Endothelial cell of umbilical vein (primary cell): ENCODE measurements at regions not wholly inside any gene's neighbourhood (a gene's known extent, or its start where the extent isn't known, plus 50 kb on each side); places are given as distances from the start of the nearest gene placed in this dataset.

ENCODE experiments used
- CTCF ChIP-seq, 2 donors: IDR thresholded peaks; 1 replicate in 1 of 2; 2 replicates in 1 of 2; pipeline ENCODE4 v1.5.1; 2011; ENCODE audit warnings: low read length in 2 of 2, mild to moderate bottlenecking in 2 of 2, moderate library complexity in 2 of 2, control low read depth in 1 of 2, inconsistent platforms in 1 of 2, low read depth in 1 of 2; ENCODE audit not compliant: insufficient read depth in 1 of 2; ENCODE audit errors: extremely low read depth in 1 of 2
- EZH2 ChIP-seq: IDR thresholded peaks from 2 replicates; pipeline ENCODE4 v1.6.1; 2012; ENCODE audit warnings: borderline replicate concordance, low read depth, mild to moderate bottlenecking, moderate library complexity, low read length, inconsistent platforms; ENCODE audit not compliant: severe bottlenecking
- FOS ChIP-seq: IDR thresholded peaks from 2 replicates; pipeline ENCODE4 v1.6.1; 2011; ENCODE audit warnings: mild to moderate bottlenecking, low read length, moderate library complexity, borderline replicate concordance; ENCODE audit not compliant: insufficient read depth
- JUN ChIP-seq: IDR thresholded peaks from 2 replicates; pipeline ENCODE4 v1.6.1; 2011; ENCODE audit warnings: borderline replicate concordance, low read depth; ENCODE audit not compliant: insufficient read length, insufficient read depth
- MYC ChIP-seq: IDR thresholded peaks from one replicate; pipeline ENCODE4 v1.6.1; 2011; ENCODE audit warnings: mild to moderate bottlenecking, low read depth, low read length
- POLR2A ChIP-seq: IDR thresholded peaks from 2 replicates; pipeline ENCODE4 v1.6.1; 2012; ENCODE audit warnings: low read depth, mild to moderate bottlenecking, control low read depth, low read length
- POLR2AphosphoS5 ChIP-seq: IDR thresholded peaks from 2 replicates; pipeline ENCODE4 v1.6.1; 2012; ENCODE audit warnings: low read depth, mild to moderate bottlenecking, control low read depth, low read length, moderate library complexity; ENCODE audit not compliant: insufficient read depth
- TF ChIP-seq, protein P1 (sequence below): IDR thresholded peaks from 2 replicates; pipeline ENCODE4 v1.6.1; 2011; ENCODE audit not compliant: insufficient read depth, insufficient read length

DNA sequence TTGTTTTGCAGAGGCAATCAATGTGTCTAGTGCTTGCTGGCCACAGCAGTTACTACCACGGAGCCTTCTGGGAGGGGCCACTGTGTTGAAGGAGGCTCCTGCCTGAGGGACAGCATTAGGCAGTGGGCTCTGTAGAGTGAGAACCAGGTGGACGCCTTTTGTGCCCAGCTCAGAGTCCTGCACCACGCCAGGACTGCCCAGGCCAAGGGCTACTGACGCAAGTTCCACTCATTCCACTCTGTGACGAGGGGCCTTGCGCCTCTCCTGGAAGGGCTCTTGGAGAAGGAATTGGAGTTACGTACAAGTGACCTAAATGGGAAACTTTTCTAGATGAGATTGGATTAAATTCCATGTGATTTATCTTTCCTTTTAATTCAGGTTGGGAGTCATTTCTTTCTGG lies 102.8 kb upstream of the MAGEE2 start:
- TF ChIP-seq EZH2 (no peak), CTCF (IDR thresholded peaks at IDR 0.05; ENCODE audit: extremely low read depth in 1 of 2, insufficient read depth in 1 of 2, low read depth in 1 of 2, low read length in 2 of 2) (no peak), POLR2AphosphoS5 (no peak), POLR2A (no peak), FOS (no peak), MYC (no peak), JUN (no peak)
- TF ChIP-seq, protein P1, sequence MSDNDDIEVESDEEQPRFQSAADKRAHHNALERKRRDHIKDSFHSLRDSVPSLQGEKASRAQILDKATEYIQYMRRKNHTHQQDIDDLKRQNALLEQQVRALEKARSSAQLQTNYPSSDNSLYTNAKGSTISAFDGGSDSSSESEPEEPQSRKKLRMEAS = no peak
